ENCODE measurements at regions not wholly inside any gene's neighbourhood (a gene's known extent, or its start where the extent isn't known, plus 50 kb on each side); places are given as distances from the start of the nearest gene placed in this dataset.

DNA sequence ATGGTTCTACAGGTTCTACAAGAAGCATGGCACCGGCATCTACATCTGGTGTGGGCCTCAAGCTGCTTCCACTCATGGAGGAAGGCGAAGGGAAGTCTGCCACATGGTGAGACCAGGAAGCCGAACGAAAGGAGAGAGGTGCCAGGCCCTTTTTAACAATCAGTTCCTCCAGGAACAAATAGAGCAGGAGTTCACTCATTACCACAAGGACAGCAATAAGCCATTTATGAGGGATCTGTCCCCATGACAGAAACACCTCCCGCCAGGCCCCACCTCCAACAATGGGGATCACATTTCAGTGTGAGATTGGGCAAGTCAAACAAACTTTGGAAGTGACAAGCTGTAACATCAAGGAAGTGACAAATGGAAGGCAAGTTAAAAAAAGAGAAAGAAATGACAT lies 95.5 kb upstream of the PTPN3 start:
- in situ Hi-C loops (cut with HindIII; ENCODE audit: low sequenced_read_pairs), result no loop called here

DNA sequence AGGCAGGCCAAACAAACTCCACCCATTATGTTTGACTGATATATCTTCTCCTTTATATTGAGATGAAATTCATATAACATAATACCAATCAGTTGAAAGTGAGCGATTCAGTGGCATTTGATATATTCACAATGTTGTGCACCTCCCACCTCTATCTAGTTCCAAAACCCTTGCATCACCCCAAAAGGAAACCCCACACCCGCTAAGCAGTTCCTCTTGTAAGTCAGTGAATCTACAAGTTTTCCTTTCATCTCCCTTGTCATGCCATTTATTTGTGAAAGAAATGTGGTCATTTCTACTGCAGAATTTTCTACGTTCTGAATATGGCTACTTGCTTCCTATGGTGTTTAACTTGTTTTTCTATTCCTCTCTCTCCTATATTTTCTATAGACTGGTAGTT lies 99.4 kb upstream of the PTPN3 start:
- in situ Hi-C loops (cut with HindIII; ENCODE audit: low sequenced_read_pairs), result no loop called here

GRCh38 chr9:109599131-109599530 lies 101.0 kb upstream of the PTPN3 start:
- in situ Hi-C loops (cut with HindIII; ENCODE audit: low sequenced_read_pairs), result no loop called here

DNA sequence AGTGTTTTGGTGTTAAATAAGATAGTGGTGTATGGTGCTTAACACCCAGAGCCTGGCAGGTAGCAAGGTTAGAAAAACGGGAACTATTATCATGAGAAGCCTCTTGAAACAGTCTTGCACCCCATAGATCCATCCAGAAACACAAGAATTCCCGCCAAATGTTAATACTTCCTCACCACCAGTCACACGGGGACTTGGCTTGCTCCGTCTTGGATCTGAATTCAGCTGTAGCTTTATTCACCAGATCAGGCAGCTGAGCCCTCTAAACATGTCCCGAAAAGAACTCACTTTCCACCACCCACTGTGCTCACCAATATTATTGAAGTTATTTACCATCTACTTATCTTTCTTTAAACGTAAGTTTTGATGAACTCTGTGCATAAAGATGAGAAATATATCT lies 101.6 kb upstream of the PTPN3 start:
- in situ Hi-C loops (cut with HindIII; ENCODE audit: low sequenced_read_pairs), result no loop called here

GRCh38 chr9:109600142-109600541 lies 102.0 kb upstream of the PTPN3 start:
- in situ Hi-C loops (cut with HindIII; ENCODE audit: low sequenced_read_pairs), result no loop called here

- in situ Hi-C loops (cut with HindIII; ENCODE audit: low sequenced_read_pairs), result no loop called here
Observed at GRCh38 chr9:109601181-109601580, 103.1 kb upstream of the PTPN3 start.

- in situ Hi-C loops (cut with HindIII; ENCODE audit: low sequenced_read_pairs), result no loop called here
Observed at GRCh38 chr9:109602987-109603386, 104.9 kb upstream of the PTPN3 start.

DNA sequence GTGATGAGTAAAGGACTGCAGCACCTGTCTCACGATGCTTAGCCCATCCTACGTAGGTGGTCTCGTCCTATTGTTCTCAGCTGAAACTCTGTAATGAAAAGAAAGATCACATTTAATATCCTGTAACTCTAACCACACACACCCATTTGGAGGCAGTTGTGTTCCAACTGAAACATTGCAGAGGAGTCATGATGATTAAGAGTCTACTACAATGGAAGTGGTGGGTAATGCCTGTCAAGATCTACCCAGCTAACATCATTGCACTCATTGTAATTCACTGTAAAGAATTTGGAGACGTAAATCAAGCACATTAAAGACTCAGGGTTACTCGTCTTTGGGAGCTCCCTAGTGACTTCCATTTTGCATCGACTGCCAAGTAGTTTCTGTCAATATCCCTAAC lies 106.0 kb upstream of the PTPN3 start:
- in situ Hi-C loops (cut with HindIII; ENCODE audit: low sequenced_read_pairs), result no loop called here

DNA sequence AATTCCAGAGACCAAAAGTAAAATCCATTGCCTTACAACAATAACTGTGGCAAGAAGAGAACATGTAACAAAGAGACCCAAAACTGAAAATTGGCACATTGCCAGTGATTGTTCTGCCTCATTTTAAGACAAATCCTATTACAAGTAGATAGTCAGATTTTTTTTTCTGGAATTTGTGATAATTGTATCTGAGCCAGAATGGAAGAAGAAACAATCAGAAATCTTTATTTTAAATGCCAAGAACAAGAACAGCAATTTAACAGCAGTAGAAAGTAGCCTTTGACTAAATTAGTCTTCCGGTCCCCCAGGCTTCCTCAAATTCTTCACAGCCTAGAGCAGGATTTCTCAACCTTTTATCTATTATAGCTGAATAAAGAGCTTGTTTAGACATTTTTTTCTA lies 106.7 kb upstream of the PTPN3 start:
- in situ Hi-C loops (cut with HindIII; ENCODE audit: low sequenced_read_pairs), result no loop called here

- in situ Hi-C loops (cut with HindIII; ENCODE audit: low sequenced_read_pairs), result no loop called here
Observed at GRCh38 chr9:109609060-109609459, 111.0 kb upstream of the PTPN3 start.

DNA sequence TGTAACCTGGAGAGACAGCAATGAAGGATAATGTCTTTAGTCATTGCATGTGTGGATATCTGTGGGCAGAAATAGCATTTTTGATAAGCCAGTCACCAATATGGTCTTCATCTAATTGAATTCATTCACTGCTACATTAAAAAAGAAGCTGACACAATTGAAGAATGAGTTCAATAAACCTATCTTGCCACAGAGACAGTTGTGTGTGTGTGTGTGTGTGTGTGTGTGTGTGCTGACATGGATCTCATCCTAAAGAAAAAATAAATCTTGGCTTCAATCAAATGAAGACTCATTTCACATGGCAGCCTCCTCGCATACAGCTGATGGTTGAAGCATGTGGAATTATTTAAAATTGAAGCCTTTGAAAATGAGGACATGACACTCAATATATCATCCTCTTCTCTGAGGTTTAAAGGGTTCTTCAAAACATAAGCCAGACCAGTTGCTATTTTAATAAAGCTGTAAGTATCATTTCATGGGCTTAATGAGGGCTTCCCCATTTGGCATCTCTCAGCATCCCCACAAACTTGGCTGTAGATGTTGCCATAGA lies 118.5 kb upstream of the PTPN3 start:
- in situ Hi-C loops (cut with HindIII; ENCODE audit: low sequenced_read_pairs), result no loop called here

DNA sequence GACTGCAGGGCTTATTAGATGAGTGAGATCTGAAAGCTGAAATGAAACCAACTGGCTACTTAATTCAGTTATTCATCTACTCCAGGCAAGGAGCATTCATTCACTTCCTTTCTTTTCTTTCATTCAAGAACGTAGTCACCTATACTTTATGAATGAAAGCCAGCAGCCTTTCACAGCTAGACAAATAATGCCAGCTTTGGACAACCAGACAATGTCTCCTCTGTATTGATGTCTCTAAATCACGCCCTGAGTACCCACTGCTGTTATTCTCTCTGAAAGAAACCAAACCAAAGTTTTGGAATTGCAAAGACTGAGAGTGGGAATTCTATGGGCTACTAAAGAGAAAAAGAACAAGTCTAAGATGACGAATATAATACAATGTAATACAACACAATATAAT lies 121.2 kb upstream of the PTPN3 start:
- in situ Hi-C loops (cut with HindIII; ENCODE audit: low sequenced_read_pairs), result no loop called here

DNA sequence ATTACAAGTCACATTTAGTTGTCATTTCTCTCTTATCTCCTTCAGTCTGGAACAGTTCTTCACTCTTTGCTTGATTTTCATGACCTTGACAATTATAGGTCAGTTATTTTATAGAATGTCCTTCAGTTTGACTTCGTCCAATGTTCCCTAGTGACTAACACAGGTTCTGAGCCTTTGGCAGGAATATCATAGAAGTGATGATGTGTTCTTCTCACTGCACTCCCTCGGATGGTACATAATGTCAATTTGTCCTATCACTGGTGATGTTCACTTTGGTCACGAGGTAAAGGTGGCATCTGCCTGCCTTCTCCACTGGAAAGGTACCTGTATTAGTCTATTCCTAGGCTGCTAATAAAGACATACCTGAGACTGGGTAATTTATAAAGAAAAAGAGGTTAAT lies 126.0 kb upstream of the PTPN3 start:
- in situ Hi-C loops (cut with HindIII; ENCODE audit: low sequenced_read_pairs), result no loop called here

- in situ Hi-C loops (cut with HindIII; ENCODE audit: low sequenced_read_pairs), result no loop called here
Observed at GRCh38 chr9:109624896-109625295, 126.8 kb upstream of the PTPN3 start.

DNA sequence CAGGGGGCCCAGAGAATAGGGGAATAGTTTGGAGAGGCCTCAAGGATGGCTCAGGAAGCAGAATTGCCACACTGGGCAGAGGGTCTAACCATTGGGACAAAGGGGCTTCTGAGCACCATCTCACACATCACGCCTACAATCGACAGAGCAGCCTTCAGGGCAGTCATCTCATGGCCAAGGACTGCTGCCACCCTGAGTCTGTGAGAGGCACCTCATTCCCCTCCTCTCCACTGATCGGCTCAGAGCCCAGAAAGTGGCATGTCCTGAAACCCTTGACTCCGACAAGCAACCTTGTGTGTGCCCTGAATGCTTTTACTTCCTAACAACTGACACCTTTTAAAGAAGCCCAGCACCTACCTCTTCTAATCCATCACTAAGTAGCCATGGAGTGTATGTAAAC lies 128.9 kb upstream of the PTPN3 start:
- in situ Hi-C loops (cut with HindIII; ENCODE audit: low sequenced_read_pairs), result no loop called here

DNA sequence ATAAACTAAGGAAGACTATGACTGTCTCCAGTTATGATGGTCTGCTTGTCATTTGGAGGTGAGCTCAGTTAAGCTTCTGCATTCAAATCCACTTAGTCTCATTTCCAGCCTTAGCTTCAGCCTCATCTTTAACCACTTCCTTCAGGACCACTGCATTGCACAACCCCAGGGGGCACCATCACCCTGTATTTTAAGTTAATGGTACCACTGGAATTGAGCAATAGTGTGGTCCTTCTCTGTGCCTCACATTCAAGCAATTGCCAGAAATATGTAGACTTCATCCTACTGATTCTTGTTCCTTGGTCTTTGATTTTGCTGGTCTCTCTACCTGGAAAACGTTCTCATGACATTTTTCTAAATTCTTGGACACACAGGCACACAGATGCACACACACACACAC lies 131.5 kb upstream of the PTPN3 start:
- in situ Hi-C loops (cut with HindIII; ENCODE audit: low sequenced_read_pairs), result no loop called here

- in situ Hi-C loops (cut with HindIII; ENCODE audit: low sequenced_read_pairs), result no loop called here
Observed at GRCh38 chr9:109632817-109633216, 134.7 kb upstream of the PTPN3 start.

- in situ Hi-C loops (cut with HindIII; ENCODE audit: low sequenced_read_pairs), result no loop called here
Observed at GRCh38 chr9:109639674-109640579, 140.1 kb upstream of the PALM2AKAP2 start.

DNA sequence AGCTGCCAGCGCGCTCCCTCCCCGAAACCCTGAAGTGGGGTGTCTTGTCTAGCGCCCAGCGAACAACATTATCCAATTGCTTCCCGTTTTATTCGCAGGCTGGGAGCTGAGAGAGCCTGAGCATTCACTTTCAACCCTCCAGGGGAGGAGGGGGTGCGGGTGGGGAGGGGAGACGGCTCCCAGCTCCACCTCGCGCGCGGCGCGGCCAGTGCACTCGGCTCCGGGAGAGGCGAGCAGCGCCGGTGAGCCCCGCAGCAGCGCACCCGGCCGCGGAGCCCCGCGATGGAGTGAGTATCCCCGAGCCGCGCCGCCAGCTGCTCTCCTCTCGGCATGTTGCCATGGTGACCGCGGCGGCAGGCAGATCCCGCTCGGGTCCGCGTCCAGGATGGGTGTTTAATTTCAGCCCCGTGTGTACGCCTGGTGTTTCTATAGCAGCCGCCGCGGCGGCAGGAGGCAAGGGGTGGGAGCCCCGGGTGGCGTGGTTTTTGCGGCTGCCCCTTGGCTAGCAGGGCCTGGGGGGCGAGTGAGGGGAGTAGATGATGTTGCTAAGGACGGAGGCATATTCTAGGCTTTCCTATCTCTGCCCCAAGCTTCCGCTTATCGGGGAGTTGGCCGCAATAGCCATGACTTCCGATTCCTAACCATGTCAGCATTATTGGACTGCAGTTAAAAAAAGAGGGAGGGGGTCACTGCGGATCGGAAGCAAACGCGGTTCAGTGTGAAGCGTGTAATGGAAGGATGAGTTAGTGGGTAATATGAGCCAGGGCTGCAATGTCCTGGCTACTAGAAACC lies 139.2 kb upstream of the PALM2AKAP2 start:
- in situ Hi-C loops (cut with HindIII; ENCODE audit: low sequenced_read_pairs), result no loop called here

- in situ Hi-C loops (cut with HindIII; ENCODE audit: low sequenced_read_pairs), result no loop called here
Observed at GRCh38 chr9:109641372-109641659, 138.7 kb upstream of the PALM2AKAP2 start.

GRCh38 chr9:109652112-109652511 lies 127.9 kb upstream of the PALM2AKAP2 start:
- in situ Hi-C loops (cut with HindIII; ENCODE audit: low sequenced_read_pairs), result no loop called here

DNA sequence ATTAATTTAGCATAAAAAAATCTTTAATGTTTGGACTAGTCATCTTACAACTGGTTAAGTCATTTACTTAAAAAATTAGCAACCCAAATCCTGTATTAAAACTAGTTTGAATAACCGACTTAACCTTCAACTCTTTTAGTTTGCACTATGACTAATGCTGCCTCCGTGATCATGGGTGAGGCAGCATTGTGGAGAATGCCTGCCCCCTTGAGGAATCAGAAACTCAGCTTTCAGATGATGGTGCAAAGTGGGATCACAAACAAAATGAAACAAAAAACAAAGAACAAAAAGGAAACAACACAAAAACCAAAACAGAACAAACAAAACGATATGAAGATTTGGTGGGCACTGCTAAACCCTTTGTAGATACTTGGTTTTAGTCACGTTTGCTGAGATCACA lies 127.0 kb upstream of the PALM2AKAP2 start:
- in situ Hi-C loops (cut with HindIII; ENCODE audit: low sequenced_read_pairs), result no loop called here
